GM12878 (cell line): ENCODE measurements at regions not wholly inside any gene's neighbourhood (a gene's known extent, or its start where the extent isn't known, plus 50 kb on each side); places are given as distances from the start of the nearest gene placed in this dataset.
"Not testable (repeated sequence)": the region's sequence is repeated elsewhere in the genome, so short reads cannot be mapped to it uniquely, and the experiment has no call there.

Experiments
- ATAC-seq: fragments of 200-7000 bp; cut with Tn5 transposase; 3 replicates; pipeline ENCODE4 v1.9.1; 2020; ENCODE audit warnings: mild to moderate bottlenecking, moderate library complexity
- BruUV-seq: library from RNA; stranded (reverse); fragments of 400-500 nt; replicated peaks from 2 replicates; lab custom pipeline; 2021; lab: Mats Ljungman, UMichigan
- CTCF ChIA-PET: fragments of 300-600 bp; sonication (Branson Sonifier 250); formaldehyde crosslinking; extraction: SDS; loops from one replicate; lab custom pipeline; 2021; ENCODE audit warnings: inconsistent platforms; lab: Yijun Ruan, JAX
- POLR2A ChIA-PET: fragments of 350-600 bp; formaldehyde crosslinking; extraction: SDS; loops from one replicate; lab custom pipeline; 2021; ENCODE audit warnings: inconsistent platforms; lab: Charles Lee
- RAD21 ChIA-PET: fragments of 300-600 bp; sonication (Branson Sonifier 250); formaldehyde crosslinking; loops from one replicate; lab custom pipeline; 2023; ENCODE audit warnings: antibody characterized with exemption; ENCODE audit not compliant: unreplicated experiment; lab: Charles Lee
- SMC1A ChIA-PET: fragments of 300-600 bp; sonication (Branson Sonifier 250); formaldehyde crosslinking; loops from one replicate; lab custom pipeline; 2023; ENCODE audit not compliant: unreplicated experiment, uncharacterized antibody; lab: Charles Lee
- DNase-seq: peaks from one replicate; pipeline ENCODE4 v3.0.0-alpha.2; 2011; ENCODE audit warnings: low read depth, low spot score
- FAIRE-seq: peaks from 3 replicates; lab custom pipeline; 2011; peaks lifted over from hg19 to GRCh38; lab: Jason Lieb, UNC
- H2AFZ ChIP-seq: 2 replicates; pipeline ENCODE4 v1.6.0; 2011; ENCODE audit warnings: low read depth, low read length, control low read depth; ENCODE audit not compliant: control insufficient read depth
- H3K27ac ChIP-seq: 2 replicates; pipeline ENCODE4 v1.5.1; 2011; ENCODE audit warnings: control low read depth; ENCODE audit not compliant: control insufficient read depth, insufficient read depth
- H3K27me3 ChIP-seq, 2 experiments: replicated peaks in 1 of 2; 2 replicates each; pipeline versions ENCODE4 v1.6.0 to v1.6.1; 2011; ENCODE audit warnings: low read length in 1 of 2; ENCODE audit not compliant: control insufficient read depth in 2 of 2, insufficient read depth in 2 of 2
- H3K36me3 ChIP-seq, 2 experiments: 2 replicates each; pipeline ENCODE4 v1.5.1; 2011; ENCODE audit warnings: low read length in 1 of 2; ENCODE audit not compliant: control insufficient read depth in 2 of 2, insufficient read depth in 2 of 2
- H3K4me1 ChIP-seq: 2 replicates; pipeline ENCODE4 v1.6.1; 2011; ENCODE audit warnings: mild to moderate bottlenecking, low read length, moderate library complexity, mixed read lengths; ENCODE audit not compliant: control insufficient read depth, insufficient read depth
- H3K4me2 ChIP-seq: 2 replicates; pipeline ENCODE4 v1.6.0; 2011; ENCODE audit warnings: control low read depth; ENCODE audit not compliant: control insufficient read depth, insufficient read depth
- H3K4me3 ChIP-seq: fragments of 200-600 bp; sonication (generic); 2 replicates; pipeline ENCODE4 v1.5.1; 2016
- H3K79me2 ChIP-seq: 2 replicates; pipeline ENCODE4 v1.6.0; 2011; ENCODE audit warnings: low read length; ENCODE audit not compliant: control insufficient read depth, insufficient read depth
- H3K9ac ChIP-seq: 2 replicates; pipeline ENCODE4 v1.8.0; 2011; ENCODE audit warnings: low read length, control low read depth, mixed read lengths; ENCODE audit not compliant: control insufficient read depth, insufficient read depth
- H3K9me3 ChIP-seq: replicated peaks from 3 replicates; pipeline ENCODE4 v1.5.1; 2011; ENCODE audit warnings: mild to moderate bottlenecking, low read length; ENCODE audit not compliant: control insufficient read depth, insufficient read depth
- H4K20me1 ChIP-seq: 2 replicates; pipeline ENCODE4 v1.6.0; 2011; ENCODE audit not compliant: control insufficient read depth, insufficient read depth
- CBFB ChIP-seq: IDR thresholded peaks from 2 replicates; pipeline ENCODE4 v1.6.1; 2016; ENCODE audit warnings: antibody characterized with exemption, low read depth
- CHD1 ChIP-seq: IDR thresholded peaks from 2 replicates; pipeline ENCODE4 v1.6.1; 2012; ENCODE audit warnings: low read depth, low read length, improper control_type of control experiment
- JUNB ChIP-seq: IDR thresholded peaks from 2 replicates; pipeline ENCODE4 v1.6.1; 2016; ENCODE audit warnings: antibody characterized with exemption, mild to moderate bottlenecking
- MTA2 ChIP-seq: fragments of 450-650 bp; IDR thresholded peaks from 2 replicates; pipeline ENCODE4 v1.6.1; 2016; ENCODE audit warnings: low read depth, mild to moderate bottlenecking, moderate library complexity
- MXI1 ChIP-seq: fragments of 150-350 bp; IDR thresholded peaks from 2 replicates; pipeline ENCODE4 v1.6.1; 2011; ENCODE audit warnings: low read depth, mild to moderate bottlenecking, inconsistent platforms, low read length, improper control_type of control experiment
- NBN ChIP-seq: fragments of 450-650 bp; IDR thresholded peaks from 2 replicates; pipeline ENCODE4 v1.6.1; 2016
- NRF1 ChIP-seq: conservative IDR thresholded peaks from 2 replicates; pipeline ENCODE4 v1.6.1; 2011; ENCODE audit warnings: mild to moderate bottlenecking, low read depth, low read length, improper control_type of control experiment
- SIX5 ChIP-seq: IDR thresholded peaks from 2 replicates; pipeline ENCODE4 v1.6.1; 2011; ENCODE audit warnings: mild to moderate bottlenecking, low read depth, low read length, moderate library complexity; ENCODE audit not compliant: severe bottlenecking
- SRF ChIP-seq, 2 experiments: IDR thresholded peaks; 2 replicates each; pipeline ENCODE4 v1.6.1; 2011; ENCODE audit warnings: low read depth in 2 of 2, low read length in 2 of 2, mild to moderate bottlenecking in 1 of 2, moderate library complexity in 1 of 2
- ZNF217 ChIP-seq: fragments of 450-650 bp; IDR thresholded peaks from 2 replicates; pipeline ENCODE4 v1.6.1; 2017; ENCODE audit warnings: antibody characterized with exemption, mild to moderate bottlenecking
- ZNF24 ChIP-seq: fragments of 450-650 bp; IDR thresholded peaks from 2 replicates; pipeline ENCODE4 v1.6.1; 2017; ENCODE audit warnings: antibody characterized with exemption, mild to moderate bottlenecking
- WGBS: methylation state at CpG from one replicate; pipeline ENCODE4 v1.1.6; 2016; ENCODE audit warnings: low lambda C conversion rate; ENCODE audit not compliant: insufficient replicate concordance, insufficient coverage; ENCODE audit errors: missing lambda C conversion rate; 5-methylcytosine and 5-hydroxymethylcytosine counted together
- in situ Hi-C: fragments of 300-500 bp; cut with MboI; formaldehyde crosslinking; loops from 9 replicates; pipeline ENCODE4 v1.14.3; 2018; ENCODE audit warnings: mixed read lengths
- intact Hi-C: fragments of 100-400 bp; cut with micrococcal nuclease; formaldehyde crosslinking; loops from one replicate; pipeline ENCODE4 v1.14.2; 2022; ENCODE audit not compliant: unreplicated experiment
- TF ChIP-seq, protein P1 (sequence below): IDR thresholded peaks from 2 replicates; pipeline ENCODE4 v1.6.1; 2011; ENCODE audit warnings: borderline replicate concordance, low read depth, mild to moderate bottlenecking, moderate library complexity, mixed read lengths, low read length; ENCODE audit not compliant: insufficient read depth; ENCODE audit errors: extremely low read length
- TF ChIP-seq, protein P2 (sequence below): IDR thresholded peaks from 2 replicates; pipeline ENCODE4 v1.6.1; 2011; ENCODE audit warnings: low read depth, low read length, improper control_type of control experiment, borderline replicate concordance
- TF ChIP-seq, protein P3 (sequence below): fragments of 450-650 bp; formaldehyde crosslinking; IDR thresholded peaks from 2 replicates; pipeline ENCODE4 v1.4.0; 2020; ENCODE audit warnings: mild to moderate bottlenecking, moderate library complexity

DNA sequence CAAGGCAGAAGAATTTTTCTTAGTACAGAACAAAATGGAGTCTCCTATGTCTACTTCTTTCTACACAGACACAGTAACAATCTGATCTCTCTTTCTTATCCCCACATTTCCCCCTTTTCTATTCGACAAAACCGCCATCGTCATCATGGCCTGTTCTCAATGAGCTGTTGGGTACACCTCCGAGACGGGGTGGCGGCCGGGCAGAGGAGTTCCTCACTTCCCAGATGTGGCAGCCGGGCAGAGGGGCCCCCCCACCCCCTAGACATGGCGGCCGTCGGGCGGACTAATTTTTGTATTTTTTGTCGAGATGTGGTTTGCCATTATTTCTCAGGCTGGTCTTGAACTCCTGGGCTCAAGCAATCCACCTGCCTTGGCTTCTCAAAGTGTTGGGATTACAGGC is 198.4 kb upstream of the PELI2 start:
- H3K27ac ChIP-seq, H4K20me1 ChIP-seq, RAD21 ChIA-PET, H2AFZ ChIP-seq, CTCF ChIA-PET, intact Hi-C loops, H3K4me3 ChIP-seq, H3K4me1 ChIP-seq, H3K9me3 ChIP-seq, H3K9ac ChIP-seq, in situ Hi-C loops, POLR2A ChIA-PET, H3K27me3 ChIP-seq, H3K4me2 ChIP-seq, BruUV-seq, H3K79me2 ChIP-seq, ATAC-seq, DNase-seq, H3K36me3 ChIP-seq, FAIRE-seq: not testable (repeated sequence)
- 80% methylated on average over 12 of the region's 13 CpGs for WGBS
- SMC1A ChIA-PET: interaction anchor here (0.6 kb wide), 1 partner anchor 496 kb away, joined by 4 read pairs; no protein-coding TSS in a partner anchor

DNA sequence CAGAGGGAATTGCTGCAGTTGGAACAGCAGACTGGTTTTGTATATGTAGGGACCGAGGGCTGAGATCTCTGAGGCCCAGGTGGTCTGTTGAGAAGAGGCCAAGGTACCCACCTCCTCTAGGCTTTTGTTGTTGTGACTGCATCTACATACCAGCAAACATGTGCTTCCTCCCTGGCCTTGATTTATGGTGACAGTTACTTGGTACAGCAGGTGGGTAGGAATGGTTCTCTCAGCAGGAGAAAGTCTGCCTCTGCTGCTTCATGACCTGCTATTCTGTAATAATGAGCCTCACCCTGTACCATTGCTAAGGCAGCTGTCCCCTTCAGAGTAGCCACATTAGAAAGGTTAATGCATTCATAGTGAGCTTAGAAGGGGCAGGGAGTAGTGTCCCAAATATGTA is 196.7 kb upstream of the PELI2 start:
- peaks cover 0 to 3% of the 10 kb centered on the region in 2 experiments; a peak in 1 of 4 replicates for H3K27me3 ChIP-seq
- CTCF ChIA-PET: no interaction called here
- no peaks in the 10 kb centered on the region for H3K79me2 ChIP-seq
- no peak overlapping the region for H3K4me3 ChIP-seq
- no peaks in the 10 kb centered on the region for H4K20me1 ChIP-seq
- POLR2A ChIA-PET: no interaction called here
- no peaks in the 10 kb centered on the region for H3K9me3 ChIP-seq
- RAD21 ChIA-PET: no interaction called here
- no peak overlapping the region for H3K9ac ChIP-seq
- no peaks in the 10 kb centered on the region for H3K4me1 ChIP-seq
- SMC1A ChIA-PET: no interaction called here
- no peaks in the 10 kb centered on the region for H3K36me3 ChIP-seq
- BruUV-seq: no TSS peak
- FAIRE-seq (no peak), DNase-seq (no peak), ATAC-seq (no peak)
- intact Hi-C loops: no loop called here
- 0% methylated on average over 1 of the region's 1 CpG for WGBS
- no peak overlapping the region for H3K27ac ChIP-seq
- H3K4me2 ChIP-seq: no peak overlapping the region
- no peak overlapping the region for H2AFZ ChIP-seq
- in situ Hi-C loops: no loop called here
- TF ChIP-seq CHD1 (no peak), NRF1 (no peak), ZNF217 (no peak), ZNF24 (no peak), CBFB (no peak), JUNB (no peak), SRF (IDR thresholded peaks at IDR 0.05; ENCODE audit: low read depth in 2 of 2, low read length in 2 of 2) (no peak), MTA2 (no peak), SIX5 (no peak), MXI1 (no peak), NBN (no peak)
- TF ChIP-seq, protein P1, sequence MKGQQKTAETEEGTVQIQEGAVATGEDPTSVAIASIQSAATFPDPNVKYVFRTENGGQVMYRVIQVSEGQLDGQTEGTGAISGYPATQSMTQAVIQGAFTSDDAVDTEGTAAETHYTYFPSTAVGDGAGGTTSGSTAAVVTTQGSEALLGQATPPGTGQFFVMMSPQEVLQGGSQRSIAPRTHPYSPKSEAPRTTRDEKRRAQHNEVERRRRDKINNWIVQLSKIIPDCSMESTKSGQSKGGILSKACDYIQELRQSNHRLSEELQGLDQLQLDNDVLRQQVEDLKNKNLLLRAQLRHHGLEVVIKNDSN: no peak
- TF ChIP-seq, protein P2, sequence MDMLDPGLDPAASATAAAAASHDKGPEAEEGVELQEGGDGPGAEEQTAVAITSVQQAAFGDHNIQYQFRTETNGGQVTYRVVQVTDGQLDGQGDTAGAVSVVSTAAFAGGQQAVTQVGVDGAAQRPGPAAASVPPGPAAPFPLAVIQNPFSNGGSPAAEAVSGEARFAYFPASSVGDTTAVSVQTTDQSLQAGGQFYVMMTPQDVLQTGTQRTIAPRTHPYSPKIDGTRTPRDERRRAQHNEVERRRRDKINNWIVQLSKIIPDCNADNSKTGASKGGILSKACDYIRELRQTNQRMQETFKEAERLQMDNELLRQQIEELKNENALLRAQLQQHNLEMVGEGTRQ: no peak
- TF ChIP-seq, protein P3, sequence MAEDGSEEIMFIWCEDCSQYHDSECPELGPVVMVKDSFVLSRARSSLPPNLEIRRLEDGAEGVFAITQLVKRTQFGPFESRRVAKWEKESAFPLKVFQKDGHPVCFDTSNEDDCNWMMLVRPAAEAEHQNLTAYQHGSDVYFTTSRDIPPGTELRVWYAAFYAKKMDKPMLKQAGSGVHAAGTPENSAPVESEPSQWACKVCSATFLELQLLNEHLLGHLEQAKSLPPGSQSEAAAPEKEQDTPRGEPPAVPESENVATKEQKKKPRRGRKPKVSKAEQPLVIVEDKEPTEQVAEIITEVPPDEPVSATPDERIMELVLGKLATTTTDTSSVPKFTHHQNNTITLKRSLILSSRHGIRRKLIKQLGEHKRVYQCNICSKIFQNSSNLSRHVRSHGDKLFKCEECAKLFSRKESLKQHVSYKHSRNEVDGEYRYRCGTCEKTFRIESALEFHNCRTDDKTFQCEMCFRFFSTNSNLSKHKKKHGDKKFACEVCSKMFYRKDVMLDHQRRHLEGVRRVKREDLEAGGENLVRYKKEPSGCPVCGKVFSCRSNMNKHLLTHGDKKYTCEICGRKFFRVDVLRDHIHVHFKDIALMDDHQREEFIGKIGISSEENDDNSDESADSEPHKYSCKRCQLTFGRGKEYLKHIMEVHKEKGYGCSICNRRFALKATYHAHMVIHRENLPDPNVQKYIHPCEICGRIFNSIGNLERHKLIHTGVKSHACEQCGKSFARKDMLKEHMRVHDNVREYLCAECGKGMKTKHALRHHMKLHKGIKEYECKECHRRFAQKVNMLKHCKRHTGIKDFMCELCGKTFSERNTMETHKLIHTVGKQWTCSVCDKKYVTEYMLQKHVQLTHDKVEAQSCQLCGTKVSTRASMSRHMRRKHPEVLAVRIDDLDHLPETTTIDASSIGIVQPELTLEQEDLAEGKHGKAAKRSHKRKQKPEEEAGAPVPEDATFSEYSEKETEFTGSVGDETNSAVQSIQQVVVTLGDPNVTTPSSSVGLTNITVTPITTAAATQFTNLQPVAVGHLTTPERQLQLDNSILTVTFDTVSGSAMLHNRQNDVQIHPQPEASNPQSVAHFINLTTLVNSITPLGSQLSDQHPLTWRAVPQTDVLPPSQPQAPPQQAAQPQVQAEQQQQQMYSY (CRISPR knock-in tag): no peak
